H1 (cell line): ENCODE measurements at regions not wholly inside any gene's neighbourhood (a gene's known extent, or its start where the extent isn't known, plus 50 kb on each side); places are given as distances from the start of the nearest gene placed in this dataset.

Experiments used
- ATF3 ChIP-seq: IDR thresholded peaks from 2 replicates; pipeline ENCODE4 v1.6.1; 2011; ENCODE audit warnings: low read depth, mild to moderate bottlenecking, low read length; ENCODE audit not compliant: insufficient read depth
- E2F6 ChIP-seq: IDR thresholded peaks from 2 replicates; pipeline ENCODE4 v1.6.1; 2012; ENCODE audit warnings: inconsistent platforms
- RFX5 ChIP-seq: IDR thresholded peaks from 2 replicates; pipeline ENCODE4 v1.6.1; 2011; ENCODE audit warnings: low read depth, low read length, improper control_type of control experiment, borderline replicate concordance
- SP1 ChIP-seq: IDR thresholded peaks from 2 replicates; pipeline ENCODE4 v1.6.1; 2011; ENCODE audit warnings: low read depth, low read length

- TF ChIP-seq RFX5 (no peak), ATF3 (no peak), E2F6 (no peak), SP1 (no peak)
Observed at GRCh38 chr2:145731467-145731866, 1211.5 kb upstream of the ZEB2 start (continued).
